IMR-90 (cell line): ENCODE measurements at regions not wholly inside any gene's neighbourhood (a gene's known extent, or its start where the extent isn't known, plus 50 kb on each side); places are given as distances from the start of the nearest gene placed in this dataset.

Experiments
- ATAC-seq: fragments of 200-7000 bp; cut with Tn5 transposase; 2 replicates; pipeline ENCODE4 v1.9.1; 2020; ENCODE audit warnings: low read depth, mild to moderate bottlenecking, moderate library complexity
- BruUV-seq: library from RNA; stranded (reverse); fragments of 400-500 nt; replicated peaks from 2 replicates; lab custom pipeline; 2021; lab: Mats Ljungman, UMichigan
- CTCF ChIA-PET: fragments of 300-600 bp; formaldehyde crosslinking; extraction: SDS; loops from one replicate; lab custom pipeline; 2021; ENCODE audit warnings: antibody characterized with exemption; lab: Yijun Ruan, JAX
- POLR2A ChIA-PET: fragments of 300-600 bp; sonication (Branson Sonifier 250); formaldehyde crosslinking; loops from one replicate; lab custom pipeline; 2022; ENCODE audit warnings: antibody characterized with exemption; ENCODE audit not compliant: unreplicated experiment; lab: Charles Lee
- DNase-seq: peaks from one replicate; pipeline ENCODE4 v3.0.0; 2013
- H2AFZ ChIP-seq: replicated peaks from 2 replicates; pipeline ENCODE3; 2013; ENCODE audit warnings: low read length, mild to moderate bottlenecking; ENCODE audit not compliant: poor library complexity
- H2AK5ac ChIP-seq: 2 replicates; pipeline ENCODE4 v1.6.1; 2013; ENCODE audit warnings: low read depth, low read length, inconsistent platforms
- H2AK9ac ChIP-seq: replicated peaks from 2 replicates; pipeline ENCODE3; 2013; ENCODE audit warnings: mild to moderate bottlenecking, low read depth, low read length, moderate library complexity; ENCODE audit not compliant: poor library complexity
- H2BK120ac ChIP-seq: 2 replicates; pipeline ENCODE4 v1.6.1; 2013; ENCODE audit warnings: low read depth, low read length, inconsistent platforms
- H2BK15ac ChIP-seq: 3 replicates; pipeline ENCODE4 v1.6.1; 2013; ENCODE audit warnings: low read depth, low read length, inconsistent platforms
- H2BK20ac ChIP-seq: 2 replicates; pipeline ENCODE4 v1.6.1; 2013; ENCODE audit warnings: low read depth, mild to moderate bottlenecking, inconsistent platforms, low read length, moderate library complexity
- H2BK5ac ChIP-seq: 2 replicates; pipeline ENCODE4 v1.6.1; 2013; ENCODE audit warnings: mild to moderate bottlenecking, low read depth, low read length, inconsistent platforms; ENCODE audit not compliant: poor library complexity, severe bottlenecking
- H3K14ac ChIP-seq: replicated peaks from 2 replicates; pipeline ENCODE4 v1.6.1; 2013; ENCODE audit warnings: low read depth, low read length, inconsistent platforms
- H3K18ac ChIP-seq: 2 replicates; pipeline ENCODE4 v1.6.1; 2013; ENCODE audit warnings: low read depth, low read length, control low read depth
- H3K23ac ChIP-seq: 2 replicates; pipeline ENCODE4 v1.6.1; 2013; ENCODE audit warnings: low read depth, low read length, inconsistent platforms
- H3K27ac ChIP-seq: 2 replicates; pipeline ENCODE4 v1.5.1; 2013; ENCODE audit warnings: mild to moderate bottlenecking, control low read depth, low read length; ENCODE audit not compliant: insufficient read depth
- H3K27me3 ChIP-seq: 2 replicates; pipeline ENCODE4 v1.6.1; 2013; ENCODE audit warnings: low read length; ENCODE audit not compliant: control insufficient read depth, insufficient read depth
- H3K36me3 ChIP-seq: 2 replicates; pipeline ENCODE4 v1.6.1; 2013; ENCODE audit warnings: low read length, mixed read lengths; ENCODE audit not compliant: control insufficient read depth, insufficient read depth
- H3K4ac ChIP-seq: 2 replicates; pipeline ENCODE4 v1.6.1; 2013; ENCODE audit warnings: low read depth, low read length, inconsistent platforms
- H3K4me1 ChIP-seq: 2 replicates; pipeline ENCODE4 v1.6.1; 2013; ENCODE audit warnings: low read length, mixed read lengths; ENCODE audit not compliant: control insufficient read depth, insufficient read depth
- H3K4me2 ChIP-seq: 2 replicates; pipeline ENCODE4 v1.6.1; 2013; ENCODE audit warnings: low read depth, mild to moderate bottlenecking, control low read depth, low read length, moderate library complexity
- H3K4me3 ChIP-seq: 2 replicates; pipeline ENCODE4 v1.5.1; 2013; ENCODE audit warnings: low read depth, mild to moderate bottlenecking, control low read depth, low read length, moderate library complexity; ENCODE audit not compliant: insufficient read depth
- H3K56ac ChIP-seq: 2 replicates; pipeline ENCODE4 v1.6.1; 2013; ENCODE audit warnings: low read length, inconsistent platforms; ENCODE audit not compliant: insufficient read depth; ENCODE audit errors: extremely low read depth
- H3K79me1 ChIP-seq, 2 experiments: 2 replicates each; pipeline ENCODE4 v1.6.1; 2013; ENCODE audit warnings: low read length in 2 of 2, inconsistent platforms in 1 of 2, low read depth in 1 of 2
- H3K9ac ChIP-seq: 2 replicates; pipeline ENCODE4 v1.6.1; 2013; ENCODE audit warnings: low read depth, low read length, control low read depth
- H3K9me1 ChIP-seq: 2 replicates; pipeline ENCODE4 v1.6.1; 2013; ENCODE audit warnings: low read length, inconsistent platforms; ENCODE audit not compliant: insufficient read depth
- H3K9me3 ChIP-seq: 2 replicates; pipeline ENCODE4 v1.6.1; 2013; ENCODE audit warnings: low read length; ENCODE audit not compliant: control insufficient read depth, insufficient read depth
- H4K20me1 ChIP-seq: 2 replicates; pipeline ENCODE4 v1.6.1; 2013; ENCODE audit warnings: low read length, inconsistent platforms; ENCODE audit not compliant: insufficient read depth
- H4K5ac ChIP-seq: 2 replicates; pipeline ENCODE4 v1.6.1; 2013; ENCODE audit warnings: mild to moderate bottlenecking, low read depth, low read length, control low read depth
- H4K8ac ChIP-seq, 2 experiments: 2 replicates each; pipeline ENCODE4 v1.6.1; 2013; ENCODE audit warnings: low read depth in 2 of 2, low read length in 2 of 2, control low read depth in 1 of 2, inconsistent platforms in 1 of 2
- H4K91ac ChIP-seq: 2 replicates; pipeline ENCODE4 v1.6.1; 2013; ENCODE audit warnings: low read depth, low read length, inconsistent platforms; ENCODE audit not compliant: insufficient read depth
- BHLHE40 ChIP-seq: fragments of 150-350 bp; IDR thresholded peaks from 2 replicates; pipeline ENCODE4 v1.6.1; 2016; ENCODE audit warnings: mild to moderate bottlenecking, low read depth, low read length
- CEBPB ChIP-seq: IDR thresholded peaks from 2 replicates; pipeline ENCODE4 v1.6.1; 2012; ENCODE audit warnings: low read depth, low read length, improper control_type of control experiment
- CHD1 ChIP-seq: IDR thresholded peaks from 2 replicates; pipeline ENCODE4 v1.6.1; 2012; ENCODE audit warnings: low read depth, low read length, improper control_type of control experiment
- FOS ChIP-seq: fragments of 150-350 bp; IDR thresholded peaks from 2 replicates; pipeline ENCODE4 v1.6.1; 2016; ENCODE audit warnings: low read depth, low read length
- MAFK ChIP-seq: IDR thresholded peaks from 2 replicates; pipeline ENCODE4 v1.6.1; 2012; ENCODE audit warnings: low read depth, low read length, improper control_type of control experiment
- MAZ ChIP-seq: IDR thresholded peaks from 2 replicates; pipeline ENCODE4 v1.6.1; 2012; ENCODE audit warnings: low read depth, mild to moderate bottlenecking, low read length, improper control_type of control experiment, moderate library complexity, borderline replicate concordance
- MXI1 ChIP-seq: IDR thresholded peaks from 2 replicates; pipeline ENCODE4 v1.6.1; 2012; ENCODE audit warnings: low read depth, mild to moderate bottlenecking, low read length, moderate library complexity, borderline replicate concordance
- NFE2L2 ChIP-seq: fragments of 150-350 bp; IDR thresholded peaks from 2 replicates; pipeline ENCODE4 v1.6.1; 2016; ENCODE audit warnings: low read depth, mild to moderate bottlenecking, low read length
- POLR2A ChIP-seq: IDR thresholded peaks from 2 replicates; pipeline ENCODE4 v1.6.1; 2012; ENCODE audit warnings: mild to moderate bottlenecking, low read depth, low read length
- RAD21 ChIP-seq: IDR thresholded peaks from 2 replicates; pipeline ENCODE4 v1.6.1; 2012; ENCODE audit warnings: low read length, improper control_type of control experiment
- RCOR1 ChIP-seq: IDR thresholded peaks from 2 replicates; pipeline ENCODE4 v1.6.1; 2012; ENCODE audit warnings: mild to moderate bottlenecking, low read length, improper control_type of control experiment; ENCODE audit not compliant: insufficient replicate concordance
- RFX5 ChIP-seq: IDR thresholded peaks from 2 replicates; pipeline ENCODE4 v1.8.0; 2012; ENCODE audit warnings: low read depth, mild to moderate bottlenecking, low read length, moderate library complexity
- SMC3 ChIP-seq: fragments of 150-350 bp; IDR thresholded peaks from 2 replicates; pipeline ENCODE4 v1.6.1; 2016; ENCODE audit warnings: low read depth, mild to moderate bottlenecking, antibody characterized with exemption, low read length, moderate library complexity
- WGBS, 2 experiments: methylation state at CpG; one replicate each; pipeline versions ENCODE4 v1.1.5 to v1.1.7; 2013; ENCODE audit warnings: missing lambda C conversion rate in 2 of 2; ENCODE audit not compliant: insufficient read length in 1 of 2; ENCODE audit errors: extremely low coverage in 2 of 2; 5-methylcytosine and 5-hydroxymethylcytosine counted together
- dilution Hi-C: fragments of 300-500 bp; cut with HindIII; formaldehyde crosslinking; loops from one replicate; pipeline ENCODE4 v1.14.3; 2018; ENCODE audit warnings: low sequenced_read_pairs; ENCODE audit not compliant: unreplicated experiment
- in situ Hi-C: fragments of 300-500 bp; cut with MboI; formaldehyde crosslinking; loops from 3 replicates; pipeline ENCODE4 v1.14.3; 2019; ENCODE audit warnings: low sequenced_read_pairs, inconsistent platforms, mixed read lengths
- intact Hi-C: fragments of 100-400 bp; cut with micrococcal nuclease; formaldehyde crosslinking; loops from 2 replicates; pipeline ENCODE4 v1.10.0; 2022
- TF ChIP-seq, protein P1 (sequence below): fragments of 150-350 bp; IDR thresholded peaks from 2 replicates; pipeline ENCODE4 v1.6.1; 2017; ENCODE audit warnings: mild to moderate bottlenecking, antibody characterized with exemption, low read length, low read depth
- TF ChIP-seq, protein P2 (sequence below): fragments of 150-350 bp; IDR thresholded peaks from 2 replicates; pipeline ENCODE4 v1.6.1; 2016; ENCODE audit warnings: low read depth, mild to moderate bottlenecking, low read length, moderate library complexity, borderline replicate concordance
- TF ChIP-seq, protein P3 (sequence below): conservative IDR thresholded peaks from 2 replicates; pipeline ENCODE4 v1.5.1; 2012; ENCODE audit warnings: mild to moderate bottlenecking, low read depth, low read length, improper control_type of control experiment

DNA sequence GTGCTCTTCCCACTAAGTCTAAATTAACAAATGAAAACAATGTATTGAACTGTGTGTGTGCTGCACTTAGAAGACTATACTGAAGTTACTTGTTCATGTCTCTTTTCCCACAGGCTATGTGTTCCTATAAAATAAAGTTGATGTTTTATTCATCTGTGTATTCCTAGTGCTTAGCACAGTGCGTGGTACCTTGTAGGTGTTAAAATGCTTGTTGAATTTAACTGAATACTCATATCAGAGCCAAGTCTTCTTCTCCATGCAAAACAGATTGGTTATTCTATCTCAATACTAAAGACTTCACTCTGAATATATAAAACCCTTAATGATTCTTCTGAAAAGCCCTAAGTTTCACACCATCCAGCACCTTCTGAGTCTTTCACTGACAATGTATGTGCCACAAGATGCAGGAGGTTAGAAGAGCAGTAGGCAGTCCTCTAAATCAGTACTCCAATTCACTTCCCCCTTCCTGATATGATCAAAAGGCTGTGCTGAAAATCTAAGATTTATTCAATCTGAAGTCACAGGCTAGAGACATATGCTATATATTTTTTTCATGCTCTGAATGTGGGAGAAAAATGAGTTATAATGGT is 231.7 kb upstream of the CCDC150 start:
- ChIA-PET CTCF (interaction anchor here (1.2 kb wide), 1 partner anchor 8 kb away, joined by 3 read pairs; no protein-coding TSS in a partner anchor), POLR2A (no interaction called here)
- peaks cover 2% of the 10 kb centered on the region; the same call in 1 of the 2 replicates for H3K9me1 ChIP-seq
- no peak overlapping the region for H2BK120ac ChIP-seq
- no peak overlapping the region for H2BK5ac ChIP-seq
- no peak overlapping the region for H3K56ac ChIP-seq
- H3K27ac ChIP-seq: no peak overlapping the region
- no peak overlapping the region for H3K18ac ChIP-seq
- no peak overlapping the region for H2BK15ac ChIP-seq
- no peak overlapping the region for H4K91ac ChIP-seq
- H2AK9ac ChIP-seq: no peak overlapping the region
- no peak for DNase-seq
- TF ChIP-seq CHD1 (no peak), SMC3 (no peak), MXI1 (no peak), NFE2L2 (no peak), MAFK (no peak), RFX5 (no peak), CEBPB (no peak), POLR2A (no peak), RCOR1 (no peak), RAD21 (no peak), BHLHE40 (no peak), MAZ (no peak), FOS (no peak)
- TF ChIP-seq, protein P1, sequence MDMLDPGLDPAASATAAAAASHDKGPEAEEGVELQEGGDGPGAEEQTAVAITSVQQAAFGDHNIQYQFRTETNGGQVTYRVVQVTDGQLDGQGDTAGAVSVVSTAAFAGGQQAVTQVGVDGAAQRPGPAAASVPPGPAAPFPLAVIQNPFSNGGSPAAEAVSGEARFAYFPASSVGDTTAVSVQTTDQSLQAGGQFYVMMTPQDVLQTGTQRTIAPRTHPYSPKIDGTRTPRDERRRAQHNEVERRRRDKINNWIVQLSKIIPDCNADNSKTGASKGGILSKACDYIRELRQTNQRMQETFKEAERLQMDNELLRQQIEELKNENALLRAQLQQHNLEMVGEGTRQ: no peak
- TF ChIP-seq, protein P2, sequence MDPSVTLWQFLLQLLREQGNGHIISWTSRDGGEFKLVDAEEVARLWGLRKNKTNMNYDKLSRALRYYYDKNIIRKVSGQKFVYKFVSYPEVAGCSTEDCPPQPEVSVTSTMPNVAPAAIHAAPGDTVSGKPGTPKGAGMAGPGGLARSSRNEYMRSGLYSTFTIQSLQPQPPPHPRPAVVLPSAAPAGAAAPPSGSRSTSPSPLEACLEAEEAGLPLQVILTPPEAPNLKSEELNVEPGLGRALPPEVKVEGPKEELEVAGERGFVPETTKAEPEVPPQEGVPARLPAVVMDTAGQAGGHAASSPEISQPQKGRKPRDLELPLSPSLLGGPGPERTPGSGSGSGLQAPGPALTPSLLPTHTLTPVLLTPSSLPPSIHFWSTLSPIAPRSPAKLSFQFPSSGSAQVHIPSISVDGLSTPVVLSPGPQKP: no peak
- TF ChIP-seq, protein P3, sequence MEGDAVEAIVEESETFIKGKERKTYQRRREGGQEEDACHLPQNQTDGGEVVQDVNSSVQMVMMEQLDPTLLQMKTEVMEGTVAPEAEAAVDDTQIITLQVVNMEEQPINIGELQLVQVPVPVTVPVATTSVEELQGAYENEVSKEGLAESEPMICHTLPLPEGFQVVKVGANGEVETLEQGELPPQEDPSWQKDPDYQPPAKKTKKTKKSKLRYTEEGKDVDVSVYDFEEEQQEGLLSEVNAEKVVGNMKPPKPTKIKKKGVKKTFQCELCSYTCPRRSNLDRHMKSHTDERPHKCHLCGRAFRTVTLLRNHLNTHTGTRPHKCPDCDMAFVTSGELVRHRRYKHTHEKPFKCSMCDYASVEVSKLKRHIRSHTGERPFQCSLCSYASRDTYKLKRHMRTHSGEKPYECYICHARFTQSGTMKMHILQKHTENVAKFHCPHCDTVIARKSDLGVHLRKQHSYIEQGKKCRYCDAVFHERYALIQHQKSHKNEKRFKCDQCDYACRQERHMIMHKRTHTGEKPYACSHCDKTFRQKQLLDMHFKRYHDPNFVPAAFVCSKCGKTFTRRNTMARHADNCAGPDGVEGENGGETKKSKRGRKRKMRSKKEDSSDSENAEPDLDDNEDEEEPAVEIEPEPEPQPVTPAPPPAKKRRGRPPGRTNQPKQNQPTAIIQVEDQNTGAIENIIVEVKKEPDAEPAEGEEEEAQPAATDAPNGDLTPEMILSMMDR: no peak
- no peak for ATAC-seq
- no peak overlapping the region for H2AFZ ChIP-seq
- H3K27me3 ChIP-seq: no peaks in the 10 kb centered on the region
- no peak overlapping the region for H3K4me2 ChIP-seq
- H3K23ac ChIP-seq: no peak overlapping the region
- H3K4ac ChIP-seq: no peak overlapping the region
- H3K14ac ChIP-seq: no peak overlapping the region
- dilution Hi-C loops (no loop called here), intact Hi-C loops (no loop called here), in situ Hi-C loops (no loop called here)
- H3K4me3 ChIP-seq: no peak overlapping the region
- H3K9me3 ChIP-seq: no peaks in the 10 kb centered on the region
- H4K8ac ChIP-seq: no peak overlapping the region
- no peak overlapping the region for H4K5ac ChIP-seq
- H3K4me1 ChIP-seq: no peaks in the 10 kb centered on the region; the same call in 1 of the 2 replicates
- no TSS peak for BruUV-seq
- H3K36me3 ChIP-seq: no peaks in the 10 kb centered on the region
- H3K79me1 ChIP-seq: peaks cover 0 to 3% of the 10 kb centered on the region in 2 experiments; a peak in 1 of 4 replicates
- WGBS, 2 experiments: no CpG with 5 or more reads among the region's 1 CpG
- H2BK20ac ChIP-seq: no peak overlapping the region
- no peaks in the 10 kb centered on the region for H4K20me1 ChIP-seq
- H2AK5ac ChIP-seq: no peak overlapping the region
- H3K9ac ChIP-seq: no peak overlapping the region
